ENCODE measurements at regions not wholly inside any gene's neighbourhood (a gene's known extent, or its start where the extent isn't known, plus 50 kb on each side); places are given as distances from the start of the nearest gene placed in this dataset.

- H3K9me3 ChIP-seq (ENCODE audit: control insufficient read depth, insufficient read depth, low read depth, low read length), result no peaks in the 10 kb centered on the region
- DNase-seq (ENCODE audit: low read depth, low spot score) (no peak), ATAC-seq (peak; percentile 85)
- no peaks in the 10 kb centered on the region for H3K36me3 ChIP-seq (ENCODE audit: control insufficient read depth, insufficient read depth, low read length)
- H3K27me3 ChIP-seq (ENCODE audit: control insufficient read depth, insufficient read depth, low read length), result peaks cover 42% of the 10 kb centered on the region
- peak; percentile 93 for TF ChIP-seq CTCF (IDR thresholded peaks at IDR 0.05)
- TF ChIP-seq REST (IDR thresholded peaks at IDR 0.05; ENCODE audit: insufficient read depth in 1 of 2, low read depth in 2 of 2, low read length in 1 of 2), result no peak
- H3K27ac ChIP-seq (ENCODE audit: low read length), result no peak overlapping the region
- POLR2A ChIA-PET, result no interaction called here
- intact Hi-C loops (cut with micrococcal nuclease; ENCODE audit: unreplicated experiment), result no loop called here
- in situ Hi-C loops (cut with HindIII; ENCODE audit: low pct_unique_long_range_greater_than_20kb, low sequenced_read_pairs), result no loop called here
- no peaks in the 10 kb centered on the region for H3K4me1 ChIP-seq (ENCODE audit: control insufficient read depth, insufficient read depth, low read length)
- CTCF ChIA-PET, result interaction anchor here (0.6 kb wide), 2 partner anchors 11 to 53 kb away, joined by 3 to 5 read pairs; no protein-coding TSS in a partner anchor
- BruUV-seq (replicated peaks), result no TSS peak
- 0 out of 4 replicates have a peak overlapping the region, but pooled peaks of 1 of the 2 experiments have one; percentile 7 for H3K4me3 ChIP-seq (ENCODE audit: low read depth in 2 of 2, low read length in 2 of 2)
These were observed 98.4 kb upstream of the HABP2 start for GRCh38 chr10:113454341-113455061.

- TF ChIP-seq TCF7L2 (IDR thresholded peaks at IDR 0.05; ENCODE audit: low read depth, low read length) (no peak), SIN3A (IDR thresholded peaks at IDR 0.05; ENCODE audit: borderline replicate concordance, insufficient read depth, low read depth, low read length) (no peak), CTCF (IDR thresholded peaks at IDR 0.05) (no peak), REST (IDR thresholded peaks at IDR 0.05; ENCODE audit: insufficient read depth in 1 of 2, low read depth in 2 of 2, low read length in 1 of 2) (no peak), POLR2AphosphoS5 (IDR thresholded peaks at IDR 0.05; ENCODE audit: low read depth, low read length) (no peak)
- ATAC-seq (no peak), DNase-seq (ENCODE audit: low read depth, low spot score) (no peak)
- Histone ChIP-seq H3K4me3 (ENCODE audit: low read depth in 2 of 2, low read length in 2 of 2) (no peak overlapping the region), H3K36me3 (ENCODE audit: control insufficient read depth, insufficient read depth, low read length) (no peaks in the 10 kb centered on the region), H3K27me3 (ENCODE audit: control insufficient read depth, insufficient read depth, low read length) (peaks cover 38% of the 10 kb centered on the region), H3K9me3 (ENCODE audit: control insufficient read depth, insufficient read depth, low read depth, low read length) (no peaks in the 10 kb centered on the region), H3K4me1 (ENCODE audit: control insufficient read depth, insufficient read depth, low read length) (no peaks in the 10 kb centered on the region), H3K27ac (ENCODE audit: low read length) (no peak overlapping the region)
- intact Hi-C loops (cut with micrococcal nuclease; ENCODE audit: unreplicated experiment), result no loop called here
- no TSS peak for BruUV-seq (replicated peaks)
- in situ Hi-C loops (cut with HindIII; ENCODE audit: low pct_unique_long_range_greater_than_20kb, low sequenced_read_pairs), result no loop called here
- POLR2A ChIA-PET, result no interaction called here
- CTCF ChIA-PET, result no interaction called here
These were observed 96.9 kb upstream of the HABP2 start for GRCh38 chr10:113455947-113456346.
